HG03575 (cell line): ENCODE measurements at regions not wholly inside any gene's neighbourhood (a gene's known extent, or its start where the extent isn't known, plus 50 kb on each side); places are given as distances from the start of the nearest gene placed in this dataset.
"Not testable (repeated sequence)": the region's sequence is repeated elsewhere in the genome, so short reads cannot be mapped to it uniquely, and the experiment has no call there.

Source experiments
- ATAC-seq: cut with Tn5 transposase; IDR thresholded peaks from one replicate; pipeline ENCODE4 v1.9.1; 2021; ENCODE audit not compliant: unreplicated experiment, insufficient number of reproducible peaks, low FRiP score; ENCODE audit errors: extremely low read depth

GRCh38 chr12:25708661-25709060 is 155.6 kb upstream of the LMNTD1 start:
- no peak for ATAC-seq

DNA sequence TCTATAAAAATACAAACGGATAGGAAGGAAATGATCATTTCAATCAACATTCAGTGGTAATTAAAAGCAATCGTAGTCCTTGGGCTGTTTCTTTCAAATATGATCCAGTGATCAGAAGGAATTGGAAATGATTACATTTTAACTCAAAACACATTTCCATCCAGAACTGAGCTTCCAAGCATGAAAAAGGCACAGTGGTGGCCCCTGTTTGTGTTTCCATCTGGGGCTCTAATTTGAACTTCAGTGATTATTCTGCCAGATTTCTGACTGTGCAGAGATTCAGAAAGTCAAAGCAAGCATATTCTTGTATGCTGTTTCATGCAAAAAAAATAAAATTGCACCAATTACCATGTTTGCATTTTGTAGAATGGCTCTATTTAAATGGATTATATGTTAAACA is 157.0 kb upstream of the LMNTD1 start:
- no peak for ATAC-seq

GRCh38 chr12:25710938-25711605 is 158.0 kb upstream of the LMNTD1 start:
- not testable (repeated sequence) for ATAC-seq

DNA sequence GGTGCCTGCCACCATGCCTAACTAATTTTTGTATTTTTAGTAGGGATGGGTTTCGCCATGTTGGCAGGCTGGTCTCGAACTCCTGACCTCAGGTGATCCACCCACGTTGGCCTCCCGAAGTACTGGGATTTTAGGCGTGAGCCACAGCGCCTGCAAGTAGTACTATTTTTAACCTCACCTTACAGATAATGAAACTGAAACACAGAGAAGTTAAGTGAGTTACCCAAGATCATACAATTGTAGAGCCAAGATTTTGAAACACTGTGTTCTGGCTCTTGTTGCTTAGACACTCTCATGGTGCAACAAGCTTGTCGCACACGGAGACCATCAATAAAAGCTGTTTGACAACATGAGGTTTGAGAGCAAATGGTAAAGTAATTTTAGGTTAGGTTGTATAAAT is 159.1 kb upstream of the LMNTD1 start:
- ATAC-seq = no peak

GRCh38 chr12:25713264-25713663 is 160.2 kb upstream of the LMNTD1 start:
- ATAC-seq = peak; percentile 99

GRCh38 chr12:25714198-25714984 is 161.3 kb upstream of the LMNTD1 start:
- ATAC-seq = no peak

- no peak for ATAC-seq
Measured at GRCh38 chr12:25715102-25715501, 162.0 kb upstream of the LMNTD1 start.

- ATAC-seq = no peak
Measured at GRCh38 chr12:25716842-25717241, 163.8 kb upstream of the LMNTD1 start.

GRCh38 chr12:25717552-25717951 is 164.5 kb upstream of the LMNTD1 start:
- no peak for ATAC-seq

DNA sequence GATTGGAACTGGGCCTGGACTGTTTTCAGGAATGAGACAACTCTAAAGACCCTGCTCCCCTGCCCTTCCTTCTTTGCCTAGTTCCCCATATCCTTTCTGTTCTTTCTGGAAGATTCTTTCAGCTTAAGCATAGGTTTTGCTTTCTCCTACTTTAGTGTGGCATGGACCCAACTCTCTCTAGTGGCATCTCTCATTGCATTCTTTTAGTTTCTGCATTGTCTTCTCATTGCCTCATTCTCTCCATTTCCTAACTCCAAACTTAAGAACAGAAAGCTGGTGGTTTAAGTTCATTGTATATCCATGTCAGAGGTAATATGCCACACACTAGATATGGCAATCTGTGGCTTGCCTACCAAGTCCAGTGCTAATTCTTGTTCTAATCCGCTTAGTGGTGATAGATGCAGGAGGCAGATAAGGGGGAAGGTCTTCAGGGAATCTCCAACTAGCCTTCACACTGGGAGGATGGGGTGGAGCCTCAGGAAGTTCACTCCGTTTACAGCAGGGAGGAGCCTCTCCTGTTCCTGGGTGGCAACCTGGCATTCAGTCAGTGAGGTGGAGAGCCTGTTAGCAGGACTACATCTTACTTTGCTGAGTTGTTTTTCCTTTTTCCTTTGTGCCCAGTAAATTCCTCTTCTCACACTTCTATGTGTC is 165.1 kb upstream of the LMNTD1 start:
- ATAC-seq = no peak

- no peak for ATAC-seq
Measured at GRCh38 chr12:25719505-25719904, 166.4 kb upstream of the LMNTD1 start.

DNA sequence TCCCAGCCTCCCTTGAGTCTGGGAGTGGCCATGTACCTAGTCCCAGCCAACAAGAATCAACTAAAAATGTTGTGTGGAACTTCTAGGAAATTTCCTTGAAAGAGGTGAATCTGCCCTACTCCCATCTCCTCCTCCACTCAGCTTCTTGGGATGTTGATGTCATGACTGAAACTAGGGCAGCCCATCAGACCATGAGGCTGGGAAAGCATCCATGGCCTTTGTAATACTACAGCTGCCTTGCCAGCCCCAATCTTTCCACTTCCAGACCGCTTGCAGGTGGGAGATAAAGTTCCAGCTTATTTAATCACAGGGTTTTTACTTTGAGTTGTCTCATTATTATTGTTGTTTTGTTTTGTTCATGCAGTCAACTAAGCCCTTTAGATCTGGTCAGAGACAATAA is 170.3 kb upstream of the LMNTD1 start:
- no peak for ATAC-seq

GRCh38 chr12:25723921-25724491 is 170.9 kb upstream of the LMNTD1 start:
- ATAC-seq = no peak

DNA sequence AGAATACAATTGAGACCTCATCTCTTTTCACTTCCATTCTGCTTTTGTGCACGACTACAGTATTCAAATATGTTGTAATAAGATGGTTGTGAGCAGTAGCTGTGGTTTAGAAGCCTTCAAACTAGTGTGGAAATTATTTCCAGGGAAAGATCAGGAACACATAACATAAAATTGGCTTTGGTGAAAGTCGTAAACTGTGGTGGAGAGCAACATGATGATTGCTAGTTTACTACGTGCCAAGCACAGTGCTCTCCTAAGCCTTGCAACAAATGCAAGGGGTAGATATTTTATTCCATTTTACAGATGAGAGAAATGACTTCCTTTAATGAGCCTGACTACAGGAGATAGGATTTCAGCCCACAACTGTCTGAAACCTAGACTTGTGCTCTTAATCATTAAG is 172.4 kb upstream of the LMNTD1 start:
- ATAC-seq = no peak

- ATAC-seq = no peak
Measured at GRCh38 chr12:25725931-25726330, 172.8 kb upstream of the LMNTD1 start.

- no peak for ATAC-seq
Measured at GRCh38 chr12:25728056-25728595, 175.0 kb upstream of the LMNTD1 start.

GRCh38 chr12:25730489-25731349 is 177.6 kb upstream of the LMNTD1 start:
- no peak for ATAC-seq

GRCh38 chr12:25733541-25733940 is 180.5 kb upstream of the LMNTD1 start:
- ATAC-seq = no peak
